ENCODE measurements at regions not wholly inside any gene's neighbourhood (a gene's known extent, or its start where the extent isn't known, plus 50 kb on each side); places are given as distances from the start of the nearest gene placed in this dataset.

DNA sequence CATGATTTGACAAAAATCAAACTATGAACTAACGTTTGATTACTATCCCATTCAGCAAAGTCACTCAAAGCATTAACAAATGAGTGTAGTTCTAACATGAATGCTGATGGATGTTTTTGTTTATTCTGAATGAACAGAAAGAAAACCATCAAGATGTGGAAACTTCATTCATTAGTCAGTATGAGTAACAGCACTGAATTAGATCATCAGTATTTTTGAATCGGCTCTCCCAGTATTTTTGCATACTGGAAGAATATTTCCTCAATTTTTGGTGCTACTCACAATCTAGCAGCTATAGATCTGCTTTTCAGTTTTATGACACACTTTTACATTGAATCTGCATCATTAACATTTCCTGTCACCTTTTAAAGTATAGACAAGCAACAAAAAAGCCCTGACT is 63.8 kb upstream of the CD83 start:
- Histone ChIP-seq H3K4me3 (no peak overlapping the region), H3K4me1 (no peaks in the 10 kb centered on the region), H3K9me3 (no peaks in the 10 kb centered on the region), H3K36me3 (no peaks in the 10 kb centered on the region), H3K27me3 (replicated peaks in 1 of 7) (peaks cover 0 to 9% (median 0%) of the 10 kb centered on the region in 7 donors), H3K27ac (no peak overlapping the region)
- intact Hi-C loops (cut with DNase I; ENCODE audit: low total_unique reads): no loop called here
- TF ChIP-seq POLR2A (IDR thresholded peaks at IDR 0.05) (no peak), POLR2AphosphoS5 (IDR thresholded peaks at IDR 0.05) (no peak)
- TF ChIP-seq, protein P1, sequence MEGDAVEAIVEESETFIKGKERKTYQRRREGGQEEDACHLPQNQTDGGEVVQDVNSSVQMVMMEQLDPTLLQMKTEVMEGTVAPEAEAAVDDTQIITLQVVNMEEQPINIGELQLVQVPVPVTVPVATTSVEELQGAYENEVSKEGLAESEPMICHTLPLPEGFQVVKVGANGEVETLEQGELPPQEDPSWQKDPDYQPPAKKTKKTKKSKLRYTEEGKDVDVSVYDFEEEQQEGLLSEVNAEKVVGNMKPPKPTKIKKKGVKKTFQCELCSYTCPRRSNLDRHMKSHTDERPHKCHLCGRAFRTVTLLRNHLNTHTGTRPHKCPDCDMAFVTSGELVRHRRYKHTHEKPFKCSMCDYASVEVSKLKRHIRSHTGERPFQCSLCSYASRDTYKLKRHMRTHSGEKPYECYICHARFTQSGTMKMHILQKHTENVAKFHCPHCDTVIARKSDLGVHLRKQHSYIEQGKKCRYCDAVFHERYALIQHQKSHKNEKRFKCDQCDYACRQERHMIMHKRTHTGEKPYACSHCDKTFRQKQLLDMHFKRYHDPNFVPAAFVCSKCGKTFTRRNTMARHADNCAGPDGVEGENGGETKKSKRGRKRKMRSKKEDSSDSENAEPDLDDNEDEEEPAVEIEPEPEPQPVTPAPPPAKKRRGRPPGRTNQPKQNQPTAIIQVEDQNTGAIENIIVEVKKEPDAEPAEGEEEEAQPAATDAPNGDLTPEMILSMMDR (IDR thresholded peaks at IDR 0.05 in 8 of 11, conservative IDR thresholded peaks at IDR 0.05 in 3 of 11): no peak
- 82 to 96% (median 87%) methylated on average over 2 of the region's 2 CpGs for WGBS, 5 donors
- DNase-seq: no peak

DNA sequence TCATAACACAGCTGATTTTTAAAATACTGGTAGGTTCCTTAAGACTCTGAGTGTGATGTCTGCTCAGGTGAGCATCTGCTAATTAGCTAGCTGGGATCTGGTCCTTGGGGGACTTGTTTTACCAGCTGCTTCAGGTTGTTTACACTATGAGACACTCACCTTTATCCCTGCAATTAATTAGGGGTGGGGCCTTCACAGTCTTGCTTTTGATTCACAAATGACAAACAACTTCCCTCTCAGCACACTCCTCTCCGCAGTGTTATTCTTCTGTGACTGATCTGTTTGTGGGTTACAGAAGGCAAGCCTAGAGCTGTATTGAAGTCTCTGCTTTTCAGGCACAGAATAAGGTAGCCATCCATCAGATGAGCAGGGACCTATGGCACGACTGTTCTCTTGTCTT is 62.0 kb upstream of the CD83 start:
- TF ChIP-seq POLR2A (IDR thresholded peaks at IDR 0.05) (no peak), POLR2AphosphoS5 (IDR thresholded peaks at IDR 0.05) (no peak)
- TF ChIP-seq, protein P1 (IDR thresholded peaks at IDR 0.05 in 8 of 11, conservative IDR thresholded peaks at IDR 0.05 in 3 of 11): no peak
- no peak overlapping the region for H3K4me3 ChIP-seq
- no peaks in the 10 kb centered on the region for H3K36me3 ChIP-seq
- 67 to 78% (median 73%) methylated on average over 2 of the region's 2 CpGs for WGBS, 5 donors
- H3K27me3 ChIP-seq (replicated peaks in 1 of 7): peaks cover 0 to 12% (median 0%) of the 10 kb centered on the region in 7 donors
- intact Hi-C loops (cut with DNase I; ENCODE audit: low total_unique reads): no loop called here
- H3K27ac ChIP-seq: no peak overlapping the region
- no peaks in the 10 kb centered on the region for H3K9me3 ChIP-seq
- no peak for DNase-seq
- H3K4me1 ChIP-seq: no peaks in the 10 kb centered on the region

GRCh38 chr6:14058029-14058695 is 59.4 kb upstream of the CD83 start:
- WGBS, 5 donors: 72 to 85% (median 82%) methylated on average over 10 of the region's 10 CpGs
- peaks cover 0 to 13% (median 0%) of the 10 kb centered on the region in 7 donors for H3K27me3 ChIP-seq (replicated peaks in 1 of 7)
- H3K9me3 ChIP-seq: peaks cover 0 to 13% (median 4%) of the 10 kb centered on the region in 8 donors
- TF ChIP-seq POLR2AphosphoS5 (IDR thresholded peaks at IDR 0.05): no peak
- no peak for TF ChIP-seq POLR2A (IDR thresholded peaks at IDR 0.05)
- intact Hi-C loops (cut with DNase I; ENCODE audit: low total_unique reads): no loop called here
- H3K27ac ChIP-seq: no peak overlapping the region
- no peaks in the 10 kb centered on the region for H3K36me3 ChIP-seq
- DNase-seq: no peak
- no peaks in the 10 kb centered on the region for H3K4me1 ChIP-seq
- H3K4me3 ChIP-seq: no peak overlapping the region

DNA sequence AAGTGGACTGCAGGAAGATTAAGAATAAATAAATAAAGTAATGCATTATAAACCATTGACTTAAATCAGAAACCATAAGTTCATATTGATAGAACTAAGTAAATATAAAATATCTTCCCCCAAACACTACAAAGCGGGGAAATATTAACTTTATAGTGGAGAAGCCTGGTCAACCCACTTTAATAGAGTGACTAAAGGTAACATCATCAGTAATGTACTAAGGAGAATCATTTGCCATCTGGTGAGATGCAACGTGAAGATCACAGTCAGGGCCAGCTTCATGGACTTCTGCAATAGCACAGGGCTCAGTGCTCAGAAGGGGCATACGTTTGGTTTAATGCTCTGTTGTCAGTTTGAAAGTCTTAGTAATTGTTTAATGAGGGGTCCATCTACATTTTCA is 58.8 kb upstream of the CD83 start:
- intact Hi-C loops (cut with DNase I; ENCODE audit: low total_unique reads): no loop called here
- Histone ChIP-seq H3K4me3 (no peak overlapping the region), H3K9me3 (peaks cover 0 to 13% (median 4%) of the 10 kb centered on the region in 8 donors), H3K27me3 (replicated peaks in 1 of 7) (peaks cover 0 to 18% (median 0%) of the 10 kb centered on the region in 7 donors), H3K36me3 (no peaks in the 10 kb centered on the region), H3K27ac (no peak overlapping the region), H3K4me1 (no peaks in the 10 kb centered on the region)
- TF ChIP-seq, protein P1 (IDR thresholded peaks at IDR 0.05 in 8 of 11, conservative IDR thresholded peaks at IDR 0.05 in 3 of 11): no peak
- TF ChIP-seq POLR2A (IDR thresholded peaks at IDR 0.05): no peak
- no peak for TF ChIP-seq POLR2AphosphoS5 (IDR thresholded peaks at IDR 0.05)
- DNase-seq: no peak
- WGBS, 5 donors: 85 to 95% (median 88%) methylated on average over 3 of the region's 3 CpGs
